ENCODE measurements at regions not wholly inside any gene's neighbourhood (a gene's known extent, or its start where the extent isn't known, plus 50 kb on each side); places are given as distances from the start of the nearest gene placed in this dataset.
"Not testable (repeated sequence)": the region's sequence is repeated elsewhere in the genome, so short reads cannot be mapped to it uniquely, and the experiment has no call there.

GRCh38 chr15:92763459-92763858 is 107.9 kb upstream of the FAM174B start:
- DNase-seq (ENCODE audit: low spot score): no peak

GRCh38 chr15:92768131-92768530 is 112.6 kb upstream of the FAM174B start:
- DNase-seq (ENCODE audit: low spot score): not testable (repeated sequence)

- no peak for DNase-seq (ENCODE audit: low spot score)
Measured at GRCh38 chr15:92770641-92771040, 115.1 kb upstream of the FAM174B start.

- DNase-seq (ENCODE audit: low spot score): no peak
Measured at GRCh38 chr15:92772061-92772460, 116.5 kb upstream of the FAM174B start.

GRCh38 chr15:92772626-92773244 is 117.2 kb upstream of the FAM174B start:
- no peak for DNase-seq (ENCODE audit: low spot score)

- DNase-seq (ENCODE audit: low spot score): no peak
Measured at GRCh38 chr15:92773340-92773739, 117.8 kb upstream of the FAM174B start.

GRCh38 chr15:92779874-92780273 is 120.2 kb upstream of the CHD2 start:
- no peak for DNase-seq (ENCODE audit: low spot score)

GRCh38 chr15:92780843-92781242 is 119.3 kb upstream of the CHD2 start:
- no peak for DNase-seq (ENCODE audit: low spot score)

GRCh38 chr15:92781925-92782453 is 118.1 kb upstream of the CHD2 start:
- no peak for DNase-seq (ENCODE audit: low spot score)

- DNase-seq (ENCODE audit: low spot score): no peak
Measured at GRCh38 chr15:92787116-92787515, 113.0 kb upstream of the CHD2 start.

GRCh38 chr15:92788196-92788595 is 111.9 kb upstream of the CHD2 start:
- no peak for DNase-seq (ENCODE audit: low spot score)

- DNase-seq (ENCODE audit: low spot score): not testable (repeated sequence)
Measured at GRCh38 chr15:92788793-92789192, 111.3 kb upstream of the CHD2 start.

GRCh38 chr15:92796161-92796611 is 103.9 kb upstream of the CHD2 start:
- no peak for DNase-seq (ENCODE audit: low spot score)

GRCh38 chr15:92797168-92798052 is 102.7 kb upstream of the CHD2 start:
- peak; percentile 79 for DNase-seq (ENCODE audit: low spot score)

- DNase-seq (ENCODE audit: low spot score): no peak
Measured at GRCh38 chr15:92800013-92800412, 100.1 kb upstream of the CHD2 start.

GRCh38 chr15:92800416-92801055 is 99.6 kb upstream of the CHD2 start:
- not testable (repeated sequence) for DNase-seq (ENCODE audit: low spot score)

- DNase-seq (ENCODE audit: low spot score): not testable (repeated sequence)
Measured at GRCh38 chr15:92801056-92801773, 98.9 kb upstream of the CHD2 start.

GRCh38 chr15:92801774-92802464 is 98.2 kb upstream of the CHD2 start:
- no peak for DNase-seq (ENCODE audit: low spot score)

- no peak for DNase-seq (ENCODE audit: low spot score)
Measured at GRCh38 chr15:92803536-92803851, 96.6 kb upstream of the CHD2 start.

- no peak for DNase-seq (ENCODE audit: low spot score)
Measured at GRCh38 chr15:92803852-92804609, 96.1 kb upstream of the CHD2 start.

- not testable (repeated sequence) for DNase-seq (ENCODE audit: low spot score)
Measured at GRCh38 chr15:92804610-92804936, 95.6 kb upstream of the CHD2 start.
